Keratinocyte (primary cell): ENCODE measurements at regions not wholly inside any gene's neighbourhood (a gene's known extent, or its start where the extent isn't known, plus 50 kb on each side); places are given as distances from the start of the nearest gene placed in this dataset.

ENCODE experiments used
- DNase-seq: peaks from one replicate; pipeline ENCODE4 v3.0.0-alpha.2; 2011; ENCODE audit warnings: low read depth, missing footprints, low spot score
- FAIRE-seq: peaks from 2 replicates; lab custom pipeline; 2011; peaks lifted over from hg19 to GRCh38; lab: Jason Lieb, UNC
- H2AFZ ChIP-seq: 2 replicates; pipeline ENCODE4 v1.6.0; 2012; ENCODE audit warnings: low read length, control low read depth, inconsistent platforms; ENCODE audit not compliant: control insufficient read depth
- H3K27ac ChIP-seq: 2 replicates; pipeline ENCODE4 v1.5.1; 2011; ENCODE audit warnings: low read length; ENCODE audit not compliant: control insufficient read depth, insufficient read depth
- H3K27me3 ChIP-seq: 3 replicates; pipeline ENCODE4 v1.6.0; 2011; ENCODE audit warnings: low read length; ENCODE audit not compliant: control insufficient read depth, insufficient read depth; ENCODE audit errors: extremely low read depth
- H3K36me3 ChIP-seq, 2 experiments: 2 replicates in 1 of 2; 3 replicates in 1 of 2; pipeline ENCODE4 v1.5.1; 2011; ENCODE audit warnings: low read length in 2 of 2, mild to moderate bottlenecking in 1 of 2; ENCODE audit not compliant: control insufficient read depth in 2 of 2, insufficient read depth in 2 of 2; ENCODE audit errors: extremely low read depth in 1 of 2
- H3K4me1 ChIP-seq: 3 replicates; pipeline ENCODE4 v1.5.1; 2011; ENCODE audit warnings: low read length; ENCODE audit not compliant: control insufficient read depth, insufficient read depth; ENCODE audit errors: extremely low read depth
- H3K4me2 ChIP-seq: 3 replicates; pipeline ENCODE4 v1.6.0; 2011; ENCODE audit warnings: low read depth, low read length; ENCODE audit not compliant: control insufficient read depth, insufficient read depth; ENCODE audit errors: extremely low read depth
- H3K4me3 ChIP-seq, 3 experiments: fragments of 200-600 bp in 1 of 3; sonication (generic) in 1 of 3; 2 replicates in 2 of 3; 3 replicates in 1 of 3; pipeline ENCODE4 v1.5.1; 2011 to 2016; ENCODE audit warnings: low read length in 3 of 3, mild to moderate bottlenecking in 3 of 3, control low read depth in 2 of 3, inconsistent platforms in 1 of 3, low read depth in 1 of 3, mixed read lengths in 1 of 3, mixed run types in 1 of 3, moderate library complexity in 1 of 3; ENCODE audit not compliant: control insufficient read depth in 2 of 3, insufficient read depth in 2 of 3; ENCODE audit errors: extremely low read depth in 1 of 3
- H3K79me2 ChIP-seq: 2 replicates; pipeline ENCODE4 v1.6.0; 2012; ENCODE audit warnings: low read length; ENCODE audit not compliant: control insufficient read depth, insufficient read depth
- H3K9ac ChIP-seq: 3 replicates; pipeline ENCODE4 v1.6.0; 2011; ENCODE audit warnings: low read length; ENCODE audit not compliant: control insufficient read depth, insufficient read depth; ENCODE audit errors: extremely low read depth
- H3K9me1 ChIP-seq: 3 replicates; pipeline ENCODE4 v1.6.0; 2011; ENCODE audit warnings: low read length; ENCODE audit not compliant: control insufficient read depth, insufficient read depth; ENCODE audit errors: extremely low read depth
- H3K9me3 ChIP-seq: 2 replicates; pipeline ENCODE4 v1.5.1; 2012; ENCODE audit warnings: low read depth, low read length; ENCODE audit not compliant: control insufficient read depth
- H4K20me1 ChIP-seq: 3 replicates; pipeline ENCODE4 v1.6.0; 2011; ENCODE audit warnings: low read length; ENCODE audit not compliant: control insufficient read depth, insufficient read depth; ENCODE audit errors: extremely low read depth
- CTCF ChIP-seq, 3 experiments: IDR thresholded peaks in 1 of 3; conservative IDR thresholded peaks in 1 of 3; optimal IDR thresholded peaks in 1 of 3; 2 replicates in 2 of 3; 3 replicates in 1 of 3; pipeline versions ENCODE3 to v1.5.1; 2011; ENCODE audit warnings: low read length in 3 of 3, mild to moderate bottlenecking in 3 of 3, moderate library complexity in 2 of 3, control low read depth in 1 of 3, inconsistent platforms in 1 of 3; ENCODE audit not compliant: insufficient read depth in 2 of 3; ENCODE audit errors: extremely low read depth in 1 of 3
- EZH2 ChIP-seq: IDR thresholded peaks from one replicate; pipeline ENCODE4 v1.6.1; 2012; ENCODE audit warnings: inconsistent platforms, mild to moderate bottlenecking, low read length, moderate library complexity
- dilution Hi-C: fragments of 300-500 bp; cut with MboI; formaldehyde crosslinking; loops from one replicate; pipeline ENCODE4 v1.7.0; 2020; ENCODE audit warnings: low sequenced_read_pairs; ENCODE audit not compliant: extremely low pct_ligation_motif_present

- Histone ChIP-seq H2AFZ (no peak overlapping the region), H3K36me3 (no peaks in the 10 kb centered on the region), H4K20me1 (no peaks in the 10 kb centered on the region), H3K9me1 (no peaks in the 10 kb centered on the region), H3K4me3 (no peak overlapping the region), H3K27ac (no peak overlapping the region), H3K27me3 (no peaks in the 10 kb centered on the region), H3K4me2 (no peak overlapping the region), H3K9ac (no peak overlapping the region), H3K9me3 (no peaks in the 10 kb centered on the region), H3K79me2 (no peaks in the 10 kb centered on the region), H3K4me1 (no peaks in the 10 kb centered on the region)
- TF ChIP-seq CTCF (optimal IDR thresholded peaks at IDR 0.05 in 1 of 3, IDR thresholded peaks at IDR 0.05 in 1 of 3, conservative IDR thresholded peaks at IDR 0.05 in 1 of 3; ENCODE audit: extremely low read depth in 1 of 3, insufficient read depth in 2 of 3, low read length in 3 of 3) = no peak
- TF ChIP-seq EZH2 = no peak
- FAIRE-seq (no peak), DNase-seq (no peak)
- dilution Hi-C loops = no loop called here
These were observed 552.2 kb upstream of the FZD8 start for GRCh38 chr10:36194276-36194675.

- no peak overlapping the region for H3K4me3 ChIP-seq
- no peaks in the 10 kb centered on the region for H3K79me2 ChIP-seq
- H4K20me1 ChIP-seq = no peaks in the 10 kb centered on the region
- no peak overlapping the region for H3K9ac ChIP-seq
- no peaks in the 10 kb centered on the region for H3K9me3 ChIP-seq
- TF ChIP-seq EZH2 (no peak), CTCF (optimal IDR thresholded peaks at IDR 0.05 in 1 of 3, IDR thresholded peaks at IDR 0.05 in 1 of 3, conservative IDR thresholded peaks at IDR 0.05 in 1 of 3; ENCODE audit: extremely low read depth in 1 of 3, insufficient read depth in 2 of 3, low read length in 3 of 3) (no peak)
- H3K9me1 ChIP-seq = no peaks in the 10 kb centered on the region
- no peak overlapping the region for H3K27ac ChIP-seq
- H2AFZ ChIP-seq = no peak overlapping the region
- dilution Hi-C loops = no loop called here
- H3K4me2 ChIP-seq = no peak overlapping the region
- FAIRE-seq = no peak
- no peaks in the 10 kb centered on the region for H3K36me3 ChIP-seq
- no peaks in the 10 kb centered on the region for H3K27me3 ChIP-seq
- H3K4me1 ChIP-seq = no peaks in the 10 kb centered on the region
- no peak for DNase-seq
These were observed 548.9 kb upstream of the FZD8 start for GRCh38 chr10:36191009-36191408.
